ENCODE measurements at regions not wholly inside any gene's neighbourhood (a gene's known extent, or its start where the extent isn't known, plus 50 kb on each side); places are given as distances from the start of the nearest gene placed in this dataset.
A peak's percentile ranks its signal among the peaks of the same experiment; 100 is the strongest.
"Not testable (repeated sequence)": the region's sequence is repeated elsewhere in the genome, so short reads cannot be mapped to it uniquely, and the experiment has no call there.

GRCh38 chr21:10325546-10325945, 195.8 kb upstream of the TPTE start:
- H3K4me1 Mint-ChIP-seq; H3K36me3 Mint-ChIP-seq (ENCODE audit: low read depth); H3K27me3 Mint-ChIP-seq; H3K4me3 Mint-ChIP-seq; H3K27ac Mint-ChIP-seq: not testable (repeated sequence)
- DNase-seq (peak; percentile 56), ATAC-seq (peak; percentile 86)
- peaks cover 37% of the 10 kb centered on the region for H3K9me3 Mint-ChIP-seq

GRCh38 chr21:10326146-10326545, 195.2 kb upstream of the TPTE start:
- DNase-seq; H3K4me1 Mint-ChIP-seq; H3K36me3 Mint-ChIP-seq (ENCODE audit: low read depth); H3K27ac Mint-ChIP-seq; H3K27me3 Mint-ChIP-seq; H3K4me3 Mint-ChIP-seq; ATAC-seq: not testable (repeated sequence)
- H3K9me3 Mint-ChIP-seq, result peaks cover 43% of the 10 kb centered on the region

- H3K4me1 Mint-ChIP-seq; H3K4me3 Mint-ChIP-seq; DNase-seq; H3K36me3 Mint-ChIP-seq (ENCODE audit: low read depth); H3K27me3 Mint-ChIP-seq; ATAC-seq; H3K27ac Mint-ChIP-seq: not testable (repeated sequence)
- H3K9me3 Mint-ChIP-seq, result peaks cover 52% of the 10 kb centered on the region
These were observed 192.7 kb upstream of the TPTE start for GRCh38 chr21:10328646-10329045.

- H3K9me3 Mint-ChIP-seq, result peaks cover 49% of the 10 kb centered on the region
- not testable (repeated sequence) for H3K36me3 Mint-ChIP-seq (ENCODE audit: low read depth); DNase-seq; H3K27me3 Mint-ChIP-seq; H3K4me1 Mint-ChIP-seq; H3K4me3 Mint-ChIP-seq; H3K27ac Mint-ChIP-seq
- ATAC-seq, result peak; percentile 50
These were observed 190.7 kb upstream of the TPTE start for GRCh38 chr21:10330641-10331119.

DNA sequence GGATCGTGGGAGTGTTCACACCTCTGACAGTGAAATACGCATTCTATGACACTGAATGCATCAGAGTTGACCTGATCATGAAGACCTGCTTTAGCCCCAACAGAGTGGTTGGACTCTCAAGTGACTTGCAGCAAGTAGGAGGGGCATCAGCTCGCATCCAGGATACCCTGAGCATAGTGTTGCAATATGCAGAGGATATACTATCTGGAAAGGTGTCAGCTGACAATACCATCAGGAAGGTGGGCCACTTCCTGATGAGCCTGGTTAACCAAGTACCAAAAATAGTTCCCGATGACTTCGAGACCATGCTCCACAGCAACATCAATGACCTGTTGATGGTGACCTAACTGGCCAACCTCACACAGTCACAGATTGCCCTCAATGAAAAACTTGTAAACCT, 190.2 kb upstream of the TPTE start:
- H3K27me3 Mint-ChIP-seq; H3K27ac Mint-ChIP-seq; ATAC-seq; H3K4me1 Mint-ChIP-seq; H3K4me3 Mint-ChIP-seq; H3K36me3 Mint-ChIP-seq (ENCODE audit: low read depth); DNase-seq: not testable (repeated sequence)
- H3K9me3 Mint-ChIP-seq, result peaks cover 50% of the 10 kb centered on the region

DNA sequence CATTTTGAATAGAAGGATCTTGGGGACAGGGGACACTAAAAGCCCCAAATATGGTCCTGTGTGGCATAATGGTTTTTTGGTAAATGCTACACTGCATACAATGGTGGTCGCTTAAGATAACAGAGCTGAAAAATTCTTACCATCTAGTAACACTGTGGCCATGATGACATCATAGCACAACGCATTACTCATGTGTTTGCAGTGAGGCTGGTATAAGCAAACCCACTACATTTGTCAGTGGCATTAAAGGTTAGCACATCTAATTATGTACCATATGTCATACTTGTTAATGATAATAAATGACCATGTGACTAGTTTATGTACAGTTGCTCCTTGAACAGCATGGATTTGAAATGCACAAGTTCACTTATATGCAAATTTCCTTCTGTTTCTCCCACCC, 188.4 kb upstream of the TPTE start:
- DNase-seq; ATAC-seq; H3K27ac Mint-ChIP-seq; H3K4me3 Mint-ChIP-seq; H3K27me3 Mint-ChIP-seq; H3K36me3 Mint-ChIP-seq (ENCODE audit: low read depth); H3K4me1 Mint-ChIP-seq: not testable (repeated sequence)
- peaks cover 45% of the 10 kb centered on the region for H3K9me3 Mint-ChIP-seq

- H3K4me1 Mint-ChIP-seq; DNase-seq; H3K27ac Mint-ChIP-seq; H3K4me3 Mint-ChIP-seq; ATAC-seq; H3K27me3 Mint-ChIP-seq; H3K36me3 Mint-ChIP-seq (ENCODE audit: low read depth): not testable (repeated sequence)
- peaks cover 50% of the 10 kb centered on the region for H3K9me3 Mint-ChIP-seq
These were observed 187.0 kb upstream of the TPTE start for GRCh38 chr21:10334391-10334790.

GRCh38 chr21:10342261-10342956, 179.0 kb upstream of the TPTE start:
- H3K36me3 Mint-ChIP-seq (ENCODE audit: low read depth); H3K4me3 Mint-ChIP-seq; H3K4me1 Mint-ChIP-seq; H3K27ac Mint-ChIP-seq; ATAC-seq; DNase-seq; H3K27me3 Mint-ChIP-seq: not testable (repeated sequence)
- peaks cover 50% of the 10 kb centered on the region for H3K9me3 Mint-ChIP-seq

- ATAC-seq; H3K36me3 Mint-ChIP-seq (ENCODE audit: low read depth); H3K4me1 Mint-ChIP-seq; H3K4me3 Mint-ChIP-seq; H3K27ac Mint-ChIP-seq; H3K27me3 Mint-ChIP-seq; DNase-seq: not testable (repeated sequence)
- H3K9me3 Mint-ChIP-seq, result peaks cover 46% of the 10 kb centered on the region
These were observed 178.0 kb upstream of the TPTE start for GRCh38 chr21:10343146-10343935.

DNA sequence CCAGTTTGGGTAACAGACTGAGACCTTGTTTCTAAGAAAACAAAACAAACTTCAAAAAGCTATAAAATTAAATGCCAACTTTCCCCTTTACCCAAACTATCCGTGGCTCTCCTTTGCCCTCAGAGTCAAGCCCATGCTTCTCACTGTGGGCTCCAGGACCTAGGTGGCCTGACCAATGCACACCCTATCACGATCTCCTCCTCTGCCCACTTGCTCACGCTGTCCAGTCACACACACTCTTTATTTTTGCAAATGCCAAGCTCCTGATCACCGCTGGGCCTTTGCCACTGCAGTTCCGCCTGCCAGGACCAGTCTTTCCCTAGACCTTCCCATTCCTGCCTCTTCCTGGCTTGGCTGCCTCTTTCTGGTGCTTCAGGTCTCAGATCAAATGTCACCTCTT, 177.1 kb upstream of the TPTE start:
- DNase-seq; H3K36me3 Mint-ChIP-seq (ENCODE audit: low read depth); H3K27ac Mint-ChIP-seq; H3K4me3 Mint-ChIP-seq; H3K4me1 Mint-ChIP-seq; H3K27me3 Mint-ChIP-seq: not testable (repeated sequence)
- peaks cover 47% of the 10 kb centered on the region for H3K9me3 Mint-ChIP-seq
- peak; percentile 23 for ATAC-seq

DNA sequence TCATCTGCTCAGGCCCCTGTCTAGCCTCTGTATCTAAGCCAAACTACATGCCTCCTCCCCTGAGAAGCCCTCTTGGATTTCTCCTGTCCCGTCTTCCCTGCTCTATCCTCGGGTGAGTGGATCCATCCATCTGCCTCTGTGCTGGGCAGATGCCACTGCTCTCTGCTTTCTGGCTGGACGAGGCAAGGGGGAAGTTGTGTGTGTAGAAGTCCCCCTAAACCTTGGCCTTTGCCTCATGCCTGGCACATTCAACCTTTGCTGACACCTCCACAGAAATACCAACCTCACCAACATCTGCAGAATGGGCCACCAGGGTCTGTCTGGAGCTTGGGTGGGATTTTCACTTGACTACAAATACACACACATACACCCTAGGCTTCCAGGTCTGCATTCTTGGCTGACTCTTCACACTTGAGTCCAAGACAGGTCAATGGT, 176.2 kb upstream of the TPTE start:
- not testable (repeated sequence) for H3K27ac Mint-ChIP-seq
- H3K9me3 Mint-ChIP-seq, result peaks cover 42% of the 10 kb centered on the region

GRCh38 chr21:10346249-10346648, 175.1 kb upstream of the TPTE start:
- H3K4me1 Mint-ChIP-seq, DNase-seq: not testable (repeated sequence)

More for the DNA sequence above, 176.2 kb upstream of the TPTE start:
- not testable (repeated sequence) for H3K4me1 Mint-ChIP-seq; ATAC-seq; DNase-seq; H3K27me3 Mint-ChIP-seq; H3K36me3 Mint-ChIP-seq (ENCODE audit: low read depth); H3K4me3 Mint-ChIP-seq

DNA sequence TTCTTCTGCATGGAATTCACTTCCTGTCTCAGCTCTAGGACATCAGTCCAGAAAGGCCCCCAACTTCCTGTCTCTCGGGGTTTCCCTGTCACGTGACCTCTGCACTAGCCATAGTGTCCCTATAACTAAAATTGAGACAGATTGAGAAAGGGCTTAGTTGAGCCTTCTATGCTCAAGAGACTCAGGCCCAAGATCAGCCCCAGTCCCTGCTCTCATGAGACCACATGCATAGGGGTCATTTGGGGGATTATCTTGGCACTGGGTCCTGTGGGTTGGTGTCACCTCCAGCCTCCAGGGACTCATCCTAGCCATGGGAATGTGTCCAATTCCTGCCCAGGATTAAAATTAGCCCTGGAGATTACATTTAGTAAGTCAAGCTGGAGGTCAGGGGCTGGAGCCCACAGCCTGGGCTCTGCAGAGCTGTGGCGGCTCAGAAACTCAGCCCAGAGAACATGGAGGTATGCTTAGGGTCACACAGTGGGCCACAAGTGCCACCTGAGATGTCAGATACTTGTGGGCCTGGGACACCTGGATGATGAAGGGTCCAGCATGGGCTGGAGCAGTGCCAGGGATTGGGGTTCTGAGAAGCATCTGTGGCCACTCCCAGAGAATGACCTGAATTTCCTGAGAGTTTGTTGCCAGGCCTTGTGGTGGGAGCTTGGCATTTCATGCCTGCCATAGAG, 174.3 kb upstream of the TPTE start:
- not testable (repeated sequence) for ATAC-seq; H3K27me3 Mint-ChIP-seq; H3K4me1 Mint-ChIP-seq; H3K36me3 Mint-ChIP-seq (ENCODE audit: low read depth); H3K27ac Mint-ChIP-seq; H3K4me3 Mint-ChIP-seq; DNase-seq
- peaks cover 44% of the 10 kb centered on the region for H3K9me3 Mint-ChIP-seq

More at GRCh38 chr21:10346249-10346648, 175.1 kb upstream of the TPTE start:
- not testable (repeated sequence) for H3K36me3 Mint-ChIP-seq (ENCODE audit: low read depth); H3K4me3 Mint-ChIP-seq; ATAC-seq; H3K27me3 Mint-ChIP-seq; H3K27ac Mint-ChIP-seq
- H3K9me3 Mint-ChIP-seq, result peaks cover 40% of the 10 kb centered on the region

DNA sequence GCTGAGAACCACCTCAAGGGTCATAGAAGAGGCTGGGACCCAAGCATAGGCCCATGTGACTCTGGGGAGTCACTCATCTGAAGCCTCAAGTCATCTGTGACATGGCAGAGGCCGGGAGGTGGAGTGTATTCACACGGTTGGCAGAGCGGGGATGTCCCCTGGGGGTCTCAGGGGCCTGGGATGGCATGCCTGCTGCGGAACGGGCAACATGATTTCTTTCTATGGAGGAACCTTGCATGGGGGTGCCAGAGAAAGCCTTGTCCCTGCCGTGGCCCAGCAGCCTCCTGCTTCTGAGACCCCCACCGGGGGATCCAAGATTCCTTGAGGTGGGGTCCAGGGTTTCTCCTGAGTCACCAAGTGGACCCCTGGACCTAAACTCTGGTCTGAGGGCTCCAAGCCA, 173.7 kb upstream of the TPTE start:
- ATAC-seq; H3K27me3 Mint-ChIP-seq; H3K36me3 Mint-ChIP-seq (ENCODE audit: low read depth); DNase-seq; H3K4me3 Mint-ChIP-seq; H3K4me1 Mint-ChIP-seq; H3K27ac Mint-ChIP-seq: not testable (repeated sequence)
- H3K9me3 Mint-ChIP-seq, result peaks cover 48% of the 10 kb centered on the region
